ENCODE measurements at regions not wholly inside any gene's neighbourhood (a gene's known extent, or its start where the extent isn't known, plus 50 kb on each side); places are given as distances from the start of the nearest gene placed in this dataset.

DNA sequence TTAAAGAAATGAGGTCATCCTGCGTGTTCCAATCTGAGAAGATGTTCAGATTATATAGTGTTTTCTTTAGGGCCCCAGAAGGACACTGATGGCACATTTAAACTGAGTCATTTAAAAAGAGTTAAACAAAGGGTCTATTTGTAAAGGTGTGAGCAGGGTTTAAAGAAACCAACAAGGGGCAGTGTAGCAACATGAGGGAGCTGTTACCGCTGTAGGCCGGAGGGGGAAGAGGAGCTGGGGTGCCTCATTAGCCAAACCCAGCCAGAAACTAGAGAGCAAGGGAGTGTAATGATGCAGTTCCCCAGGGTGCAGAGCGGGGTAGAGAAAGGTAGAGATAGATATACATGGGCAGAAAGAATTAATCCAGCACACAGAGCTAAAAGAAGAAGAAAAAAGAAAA is 160.4 kb downstream of the TBX5 start:
- TF ChIP-seq, protein P1, sequence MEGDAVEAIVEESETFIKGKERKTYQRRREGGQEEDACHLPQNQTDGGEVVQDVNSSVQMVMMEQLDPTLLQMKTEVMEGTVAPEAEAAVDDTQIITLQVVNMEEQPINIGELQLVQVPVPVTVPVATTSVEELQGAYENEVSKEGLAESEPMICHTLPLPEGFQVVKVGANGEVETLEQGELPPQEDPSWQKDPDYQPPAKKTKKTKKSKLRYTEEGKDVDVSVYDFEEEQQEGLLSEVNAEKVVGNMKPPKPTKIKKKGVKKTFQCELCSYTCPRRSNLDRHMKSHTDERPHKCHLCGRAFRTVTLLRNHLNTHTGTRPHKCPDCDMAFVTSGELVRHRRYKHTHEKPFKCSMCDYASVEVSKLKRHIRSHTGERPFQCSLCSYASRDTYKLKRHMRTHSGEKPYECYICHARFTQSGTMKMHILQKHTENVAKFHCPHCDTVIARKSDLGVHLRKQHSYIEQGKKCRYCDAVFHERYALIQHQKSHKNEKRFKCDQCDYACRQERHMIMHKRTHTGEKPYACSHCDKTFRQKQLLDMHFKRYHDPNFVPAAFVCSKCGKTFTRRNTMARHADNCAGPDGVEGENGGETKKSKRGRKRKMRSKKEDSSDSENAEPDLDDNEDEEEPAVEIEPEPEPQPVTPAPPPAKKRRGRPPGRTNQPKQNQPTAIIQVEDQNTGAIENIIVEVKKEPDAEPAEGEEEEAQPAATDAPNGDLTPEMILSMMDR (IDR thresholded peaks at IDR 0.05), result no peak
- TF ChIP-seq POLR2A (IDR thresholded peaks at IDR 0.05), result no peak

Measured in lower leg skin (tissue), 3 donors.